ENCODE measurements at regions not wholly inside any gene's neighbourhood (a gene's known extent, or its start where the extent isn't known, plus 50 kb on each side); places are given as distances from the start of the nearest gene placed in this dataset.

DNA sequence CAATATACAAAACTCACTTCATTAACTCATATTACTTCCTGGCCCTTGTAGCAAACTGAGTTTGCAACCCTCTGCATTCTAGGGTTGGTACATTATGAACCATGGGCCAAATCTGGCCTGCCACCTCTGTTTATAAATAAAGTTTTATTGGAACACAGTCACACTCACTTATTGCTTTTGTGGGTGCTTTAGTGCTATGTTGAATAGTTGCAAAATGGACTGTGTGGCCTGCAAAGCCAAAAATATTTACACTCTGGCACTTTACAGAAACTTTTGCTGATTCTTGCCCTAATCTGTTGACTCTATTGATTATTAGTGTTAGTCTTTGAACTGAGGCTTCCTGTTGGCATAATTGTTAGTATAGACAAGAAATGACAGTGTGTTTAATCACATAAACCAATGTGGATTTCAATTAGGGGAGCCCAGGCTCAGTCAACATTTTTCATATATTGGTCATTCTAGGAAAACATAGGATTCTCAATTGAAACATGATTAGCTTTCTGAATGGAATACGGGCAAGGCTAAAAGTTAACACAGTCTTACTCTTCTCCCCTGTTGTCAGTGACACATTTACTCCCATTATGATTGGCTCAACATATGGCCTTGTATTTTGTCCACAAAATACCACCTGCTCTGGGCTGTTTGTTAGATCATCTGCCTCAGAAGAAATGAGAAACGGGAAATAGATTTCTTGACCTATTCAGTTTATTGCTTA, 241.9 kb upstream of the ZFP64 start:
- ChIA-PET CTCF (ENCODE audit: unreplicated experiment) (no interaction called here), POLR2A (interaction anchor here (0.6 kb wide), 1 partner anchor 1633 kb away, joined by 4 read pairs; no protein-coding TSS in a partner anchor)
- BruUV-seq (replicated peaks): no TSS peak
- no peak for DNase-seq (ENCODE audit: low spot score)
- no peaks in the 10 kb centered on the region for H3K9me3 ChIP-seq (ENCODE audit: low read length)
- intact Hi-C loops (cut with micrococcal nuclease; ENCODE audit: unreplicated experiment): no loop called here
- no peak overlapping the region for H2AFZ ChIP-seq (ENCODE audit: low read length)
- H3K79me2 ChIP-seq (ENCODE audit: insufficient read depth, low read depth, low read length): no peaks in the 10 kb centered on the region
- no peak overlapping the region for H3K27ac ChIP-seq (ENCODE audit: low read depth, low read length, poor library complexity, severe bottlenecking)
- H3K4me1 ChIP-seq (ENCODE audit: insufficient read depth, low read length, poor library complexity, severe bottlenecking): no peaks in the 10 kb centered on the region
- no peak overlapping the region for H3K4me3 ChIP-seq (ENCODE audit: low read depth, low read length, poor library complexity, severe bottlenecking)
- no peak overlapping the region for H3K4me2 ChIP-seq (ENCODE audit: low read length)
- no peaks in the 10 kb centered on the region for H3K9me2 ChIP-seq (ENCODE audit: insufficient read depth, low read length)
- TF ChIP-seq, protein P1, sequence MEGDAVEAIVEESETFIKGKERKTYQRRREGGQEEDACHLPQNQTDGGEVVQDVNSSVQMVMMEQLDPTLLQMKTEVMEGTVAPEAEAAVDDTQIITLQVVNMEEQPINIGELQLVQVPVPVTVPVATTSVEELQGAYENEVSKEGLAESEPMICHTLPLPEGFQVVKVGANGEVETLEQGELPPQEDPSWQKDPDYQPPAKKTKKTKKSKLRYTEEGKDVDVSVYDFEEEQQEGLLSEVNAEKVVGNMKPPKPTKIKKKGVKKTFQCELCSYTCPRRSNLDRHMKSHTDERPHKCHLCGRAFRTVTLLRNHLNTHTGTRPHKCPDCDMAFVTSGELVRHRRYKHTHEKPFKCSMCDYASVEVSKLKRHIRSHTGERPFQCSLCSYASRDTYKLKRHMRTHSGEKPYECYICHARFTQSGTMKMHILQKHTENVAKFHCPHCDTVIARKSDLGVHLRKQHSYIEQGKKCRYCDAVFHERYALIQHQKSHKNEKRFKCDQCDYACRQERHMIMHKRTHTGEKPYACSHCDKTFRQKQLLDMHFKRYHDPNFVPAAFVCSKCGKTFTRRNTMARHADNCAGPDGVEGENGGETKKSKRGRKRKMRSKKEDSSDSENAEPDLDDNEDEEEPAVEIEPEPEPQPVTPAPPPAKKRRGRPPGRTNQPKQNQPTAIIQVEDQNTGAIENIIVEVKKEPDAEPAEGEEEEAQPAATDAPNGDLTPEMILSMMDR (conservative IDR thresholded peaks at IDR 0.05; ENCODE audit: low read length): no peak
- TF ChIP-seq EZH2phosphoT487 (IDR thresholded peaks at IDR 0.05; ENCODE audit: borderline replicate concordance, low read depth, low read length): no peak
- no peaks in the 10 kb centered on the region for H4K20me1 ChIP-seq (ENCODE audit: insufficient read depth, low read length)
- no peaks in the 10 kb centered on the region for H3K36me3 ChIP-seq (ENCODE audit: insufficient read depth, low read length)

DNA sequence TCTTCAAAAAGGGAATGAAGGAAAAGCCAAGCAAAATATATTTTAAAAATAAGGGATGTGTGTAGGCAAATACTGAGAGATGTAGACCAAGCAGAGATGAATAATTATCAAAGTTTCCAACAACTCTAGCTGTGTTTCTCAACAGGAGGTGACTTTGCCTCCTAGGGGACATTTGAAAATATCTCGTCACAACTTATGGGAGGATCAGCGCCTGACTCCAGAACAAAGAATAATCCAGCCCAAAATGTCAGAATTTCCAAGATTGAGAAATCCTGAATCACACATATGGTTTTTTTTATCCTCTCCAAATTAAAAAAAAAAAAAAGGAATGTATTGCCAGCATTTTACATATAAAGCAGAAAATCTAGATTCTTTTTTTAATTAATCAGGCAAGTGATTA, 241.2 kb upstream of the ZFP64 start:
- no TSS peak for BruUV-seq (replicated peaks)
- Histone ChIP-seq H4K20me1 (ENCODE audit: insufficient read depth, low read length) (no peaks in the 10 kb centered on the region), H3K9me2 (ENCODE audit: insufficient read depth, low read length) (no peaks in the 10 kb centered on the region), H3K4me3 (ENCODE audit: low read depth, low read length, poor library complexity, severe bottlenecking) (no peak overlapping the region), H3K9me3 (ENCODE audit: low read length) (no peaks in the 10 kb centered on the region), H3K4me1 (ENCODE audit: insufficient read depth, low read length, poor library complexity, severe bottlenecking) (no peaks in the 10 kb centered on the region), H3K4me2 (ENCODE audit: low read length) (no peak overlapping the region), H3K36me3 (ENCODE audit: insufficient read depth, low read length) (no peaks in the 10 kb centered on the region), H2AFZ (ENCODE audit: low read length) (no peak overlapping the region), H3K27ac (ENCODE audit: low read depth, low read length, poor library complexity, severe bottlenecking) (no peak overlapping the region), H3K79me2 (ENCODE audit: insufficient read depth, low read depth, low read length) (no peaks in the 10 kb centered on the region)
- intact Hi-C loops (cut with micrococcal nuclease; ENCODE audit: unreplicated experiment): no loop called here
- CTCF ChIA-PET (ENCODE audit: unreplicated experiment): no interaction called here
- TF ChIP-seq, protein P1 (conservative IDR thresholded peaks at IDR 0.05; ENCODE audit: low read length): no peak
- TF ChIP-seq EZH2phosphoT487 (IDR thresholded peaks at IDR 0.05; ENCODE audit: borderline replicate concordance, low read depth, low read length): no peak
- POLR2A ChIA-PET: interaction anchor here (0.7 kb wide), 1 partner anchor 93 kb away, joined by 3 read pairs; no protein-coding TSS in a partner anchor
- no peak for DNase-seq (ENCODE audit: low spot score)

DNA sequence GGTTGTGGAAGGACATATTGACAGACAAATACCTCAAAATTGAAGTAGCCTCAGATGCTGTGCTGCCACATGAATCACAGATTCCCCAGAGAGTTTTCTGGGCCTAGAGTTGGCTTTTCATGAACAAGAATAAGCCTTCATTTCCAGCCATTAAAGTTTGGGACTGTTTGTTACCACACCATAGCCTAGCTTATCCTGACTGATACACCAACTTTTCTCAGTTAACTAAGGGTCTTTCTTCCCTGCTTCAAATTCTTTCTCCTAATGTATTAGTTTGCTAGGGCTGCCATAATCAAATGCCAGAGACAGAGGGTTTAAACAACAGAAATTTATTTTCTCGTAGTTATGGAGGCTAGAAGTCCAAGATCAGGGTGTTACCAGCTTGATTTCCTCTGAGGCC, 237.4 kb upstream of the ZFP64 start:
- no peak for DNase-seq (ENCODE audit: low spot score)
- ChIA-PET POLR2A (no interaction called here), CTCF (ENCODE audit: unreplicated experiment) (no interaction called here)
- H4K20me1 ChIP-seq (ENCODE audit: insufficient read depth, low read length): no peaks in the 10 kb centered on the region
- no peaks in the 10 kb centered on the region for H3K9me2 ChIP-seq (ENCODE audit: insufficient read depth, low read length)
- TF ChIP-seq, protein P1 (conservative IDR thresholded peaks at IDR 0.05; ENCODE audit: low read length): no peak
- TF ChIP-seq EZH2phosphoT487 (IDR thresholded peaks at IDR 0.05; ENCODE audit: borderline replicate concordance, low read depth, low read length): no peak
- intact Hi-C loops (cut with micrococcal nuclease; ENCODE audit: unreplicated experiment): no loop called here
- no peak overlapping the region for H3K27ac ChIP-seq (ENCODE audit: low read depth, low read length, poor library complexity, severe bottlenecking)
- H3K9me3 ChIP-seq (ENCODE audit: low read length): no peaks in the 10 kb centered on the region
- H3K79me2 ChIP-seq (ENCODE audit: insufficient read depth, low read depth, low read length): no peaks in the 10 kb centered on the region
- H3K36me3 ChIP-seq (ENCODE audit: insufficient read depth, low read length): no peaks in the 10 kb centered on the region
- H3K4me2 ChIP-seq (ENCODE audit: low read length): no peak overlapping the region
- no TSS peak for BruUV-seq (replicated peaks)
- H3K4me1 ChIP-seq (ENCODE audit: insufficient read depth, low read length, poor library complexity, severe bottlenecking): no peaks in the 10 kb centered on the region
- H3K4me3 ChIP-seq (ENCODE audit: low read depth, low read length, poor library complexity, severe bottlenecking): no peak overlapping the region
- H2AFZ ChIP-seq (ENCODE audit: low read length): no peak overlapping the region
